WTC11 (cell line): ENCODE measurements at regions not wholly inside any gene's neighbourhood (a gene's known extent, or its start where the extent isn't known, plus 50 kb on each side); places are given as distances from the start of the nearest gene placed in this dataset.
"Not testable (repeated sequence)": the region's sequence is repeated elsewhere in the genome, so short reads cannot be mapped to it uniquely, and the experiment has no call there.

Experiments
- ATAC-seq: fragments of 200-7000 bp; cut with Tn5 transposase; 2 replicates; pipeline ENCODE4 v1.10.0; 2021; ENCODE audit warnings: mild to moderate bottlenecking, moderate library complexity
- CTCF ChIA-PET: fragments of 300-600 bp; sonication (Branson Sonifier 250); formaldehyde crosslinking; loops from one replicate; lab custom pipeline; 2021; ENCODE audit warnings: antibody characterized with exemption; lab: Charles Lee
- POLR2A ChIA-PET: fragments of 350-600 bp; sonication (Branson Sonifier 250); formaldehyde crosslinking; loops from one replicate; lab custom pipeline; 2021; ENCODE audit warnings: antibody characterized with exemption; lab: Charles Lee
- DNase-seq: peaks from one replicate; pipeline ENCODE4 v3.0.0; 2021; ENCODE audit warnings: low spot score
- H3K27ac Mint-ChIP-seq: 2 replicates; pipeline ENCODE4 v1.8.0; 2021; ENCODE audit warnings: mixed read lengths
- H3K27me3 Mint-ChIP-seq: 2 replicates; pipeline ENCODE4 v1.8.0; 2021; ENCODE audit warnings: low read depth, mild to moderate bottlenecking, moderate library complexity, mixed read lengths
- H3K36me3 Mint-ChIP-seq: 2 replicates; pipeline ENCODE4 v1.8.0; 2021; ENCODE audit warnings: mixed read lengths
- H3K4me1 Mint-ChIP-seq: 2 replicates; pipeline ENCODE4 v1.8.0; 2022; ENCODE audit warnings: mixed read lengths
- H3K4me3 Mint-ChIP-seq: 2 replicates; pipeline ENCODE4 v1.8.0; 2021; ENCODE audit warnings: mild to moderate bottlenecking, moderate library complexity, mixed read lengths
- H3K9me3 Mint-ChIP-seq: 2 replicates; pipeline ENCODE4 v1.8.0; 2021; ENCODE audit warnings: mixed read lengths
- E2F1 ChIP-seq: sonication (generic); formaldehyde crosslinking; IDR thresholded peaks from 2 replicates; pipeline ENCODE4 v1.8.0; 2022; ENCODE audit warnings: mild to moderate bottlenecking, missing genetic modification reagents
- PRDM15 ChIP-seq: sonication (generic); formaldehyde crosslinking; IDR thresholded peaks from 2 replicates; pipeline ENCODE4 v1.8.0; 2022; ENCODE audit warnings: missing genetic modification reagents
- SOX15 ChIP-seq: fragments of 250-450 bp; sonication (Bioruptor Pico); IDR thresholded peaks from 2 replicates; pipeline ENCODE4 v1.9.0; 2021; ENCODE audit warnings: mild to moderate bottlenecking
- ZNF425 ChIP-seq: fragments of 250-450 bp; sonication (Bioruptor Pico); conservative IDR thresholded peaks from 2 replicates; pipeline ENCODE4 v1.9.0; 2021; ENCODE audit warnings: mild to moderate bottlenecking
- ZNF671 ChIP-seq: fragments of 250-450 bp; sonication (Bioruptor Pico); IDR thresholded peaks from 2 replicates; pipeline ENCODE4 v1.8.0; 2021; ENCODE audit warnings: mild to moderate bottlenecking

GRCh38 chr6:90358036-90358770, 61.6 kb upstream of the BACH2 start:
- CTCF ChIA-PET, ATAC-seq: not testable (repeated sequence)

GRCh38 chr6:90356012-90356421, 59.4 kb upstream of the BACH2 start:
- Mint-ChIP-seq H3K27ac (peak overlapping the region; percentile 53; the same call in 1 of the 2 replicates), H3K27me3 (no peaks in the 10 kb centered on the region), H3K9me3 (no peaks in the 10 kb centered on the region), H3K36me3 (no peaks in the 10 kb centered on the region), H3K4me3 (no peak overlapping the region), H3K4me1 (peaks cover 13% of the 10 kb centered on the region)
- TF ChIP-seq SOX15, result no peak
- POLR2A ChIA-PET, result no interaction called here
- DNase-seq (no peak), ATAC-seq (peak; percentile 82)
- CTCF ChIA-PET, result no interaction called here

More at GRCh38 chr6:90358036-90358770, 61.6 kb upstream of the BACH2 start:
- H3K27me3 Mint-ChIP-seq, H3K4me3 Mint-ChIP-seq, H3K27ac Mint-ChIP-seq, DNase-seq, H3K36me3 Mint-ChIP-seq, H3K9me3 Mint-ChIP-seq, POLR2A ChIA-PET: not testable (repeated sequence)
- peaks cover 14% of the 10 kb centered on the region for H3K4me1 Mint-ChIP-seq

- ATAC-seq (no peak), DNase-seq (no peak)
- no peak overlapping the region for H3K4me3 Mint-ChIP-seq
- ChIA-PET CTCF (no interaction called here), POLR2A (interaction anchor here (0.6 kb wide), 1 partner anchor 14 kb away, joined by 6 read pairs; no protein-coding TSS in a partner anchor)
- no peaks in the 10 kb centered on the region for H3K9me3 Mint-ChIP-seq
- H3K27ac Mint-ChIP-seq, result no peak overlapping the region
- no peak for TF ChIP-seq ZNF425 (CRISPR knock-in tag)
- H3K27me3 Mint-ChIP-seq, result no peaks in the 10 kb centered on the region; the same call in 1 of the 2 replicates
- H3K36me3 Mint-ChIP-seq, result no peaks in the 10 kb centered on the region
- peaks cover 16% of the 10 kb centered on the region for H3K4me1 Mint-ChIP-seq
These were observed 58.3 kb upstream of the BACH2 start for GRCh38 chr6:90354961-90355360.

- TF ChIP-seq ZNF671 (CRISPR knock-in tag) (no peak), PRDM15 (CRISPR knock-in tag) (no peak), E2F1 (CRISPR knock-in tag) (no peak)
- Mint-ChIP-seq H3K9me3 (no peaks in the 10 kb centered on the region), H3K4me3 (no peak overlapping the region), H3K36me3 (no peaks in the 10 kb centered on the region), H3K27me3 (no peaks in the 10 kb centered on the region; the same call in 1 of the 2 replicates), H3K4me1 (peaks cover 16% of the 10 kb centered on the region), H3K27ac (no peak overlapping the region)
- ATAC-seq, result no peak
- ChIA-PET POLR2A (no interaction called here), CTCF (interaction anchor here (1.0 kb wide), 1 partner anchor 42 kb away, joined by 3 read pairs; no protein-coding TSS in a partner anchor)
- DNase-seq, result no peak
These were observed 55.1 kb upstream of the BACH2 start for GRCh38 chr6:90351696-90352095.
